IPS DF 6.9 (cell line): ENCODE measurements at regions not wholly inside any gene's neighbourhood (a gene's known extent, or its start where the extent isn't known, plus 50 kb on each side); places are given as distances from the start of the nearest gene placed in this dataset.

ENCODE experiments used
- DNase-seq: peaks from one replicate; pipeline ENCODE4 v3.0.0-alpha.2; 2013; ENCODE audit warnings: low read depth, low spot score
- H3K27ac ChIP-seq: one replicate; pipeline ENCODE4 v1.5.1; 2013; ENCODE audit warnings: low read length, control low read depth
- H3K27me3 ChIP-seq: 2 replicates; pipeline ENCODE4 v1.6.1; 2013; ENCODE audit warnings: mild to moderate bottlenecking, low read length; ENCODE audit not compliant: control insufficient read depth, insufficient read depth
- H3K36me3 ChIP-seq: 2 replicates; pipeline ENCODE4 v1.6.1; 2013; ENCODE audit warnings: low read length; ENCODE audit not compliant: control insufficient read depth, insufficient read depth
- H3K4me1 ChIP-seq: 2 replicates; pipeline ENCODE4 v1.6.1; 2013; ENCODE audit warnings: low read length; ENCODE audit not compliant: control insufficient read depth, insufficient read depth
- H3K4me3 ChIP-seq: 2 replicates; pipeline ENCODE4 v1.5.1; 2013; ENCODE audit warnings: mild to moderate bottlenecking, low read length
- H3K9me3 ChIP-seq: 2 replicates; pipeline ENCODE4 v1.6.1; 2013; ENCODE audit warnings: low read length, inconsistent platforms; ENCODE audit not compliant: control insufficient read depth, insufficient read depth
- WGBS: extraction: QIAGEN DNeasy Blood & Tissue Kit; methylation state at CpG from one replicate; pipeline ENCODE4 v1.1.7; 2013; ENCODE audit warnings: mixed read lengths, missing lambda C conversion rate; ENCODE audit not compliant: insufficient read length, insufficient coverage; 5-methylcytosine and 5-hydroxymethylcytosine counted together

DNA sequence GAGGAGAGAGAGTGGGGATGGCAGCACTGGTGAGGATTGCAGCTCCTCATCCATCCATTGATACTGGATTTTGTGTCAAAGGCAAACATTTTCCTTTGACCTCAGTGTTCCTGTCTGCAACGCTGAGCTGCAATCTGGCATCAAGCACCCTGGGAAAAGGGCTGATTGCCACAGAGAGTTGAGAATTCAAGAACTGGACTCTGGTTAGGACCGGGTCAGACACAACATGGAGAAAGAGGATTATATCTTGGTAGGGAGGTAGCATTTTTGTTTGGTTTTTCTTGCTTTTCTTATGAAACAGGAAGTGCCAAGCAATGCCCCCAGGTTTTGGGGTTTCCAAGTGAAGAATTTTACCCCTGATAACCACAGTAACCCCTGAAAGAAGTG, 81.9 kb upstream of the PKDCC start:
- Histone ChIP-seq H3K27ac (no peak overlapping the region), H3K36me3 (no peaks in the 10 kb centered on the region), H3K4me3 (no peak overlapping the region), H3K9me3 (no peaks in the 10 kb centered on the region), H3K27me3 (no peaks in the 10 kb centered on the region), H3K4me1 (peaks cover 3% of the 10 kb centered on the region)
- no peak for DNase-seq
- WGBS = no CpG with 5 or more reads among the region's 2 CpGs

DNA sequence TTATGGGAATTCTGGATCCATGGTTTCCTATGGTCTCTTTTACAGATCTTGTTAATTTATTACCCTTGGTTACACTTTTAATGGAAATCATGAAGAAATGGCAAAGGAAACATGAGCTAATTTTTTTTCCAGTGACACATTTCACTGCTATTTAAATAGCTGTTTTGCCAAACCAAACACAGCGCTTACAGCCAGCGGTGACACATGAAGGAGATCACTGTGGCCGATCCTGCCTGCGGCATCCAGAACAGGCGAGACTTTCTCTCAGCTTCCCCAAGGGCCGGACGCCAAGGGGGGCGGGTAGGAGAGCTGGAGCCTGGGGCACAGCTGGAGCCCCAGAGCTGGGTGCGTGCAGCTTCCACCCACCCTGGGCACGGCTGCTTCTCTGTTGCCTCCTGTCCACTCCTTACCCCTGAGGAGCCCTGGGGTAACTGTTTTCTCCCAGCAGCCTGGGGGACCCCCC, 81.4 kb upstream of the PKDCC start:
- Histone ChIP-seq H3K4me3 (no peak overlapping the region), H3K27ac (no peak overlapping the region), H3K9me3 (no peaks in the 10 kb centered on the region), H3K36me3 (no peaks in the 10 kb centered on the region), H3K4me1 (peaks cover 3% of the 10 kb centered on the region), H3K27me3 (no peaks in the 10 kb centered on the region)
- DNase-seq = no peak
- no CpG with 5 or more reads among the region's 10 CpGs for WGBS

DNA sequence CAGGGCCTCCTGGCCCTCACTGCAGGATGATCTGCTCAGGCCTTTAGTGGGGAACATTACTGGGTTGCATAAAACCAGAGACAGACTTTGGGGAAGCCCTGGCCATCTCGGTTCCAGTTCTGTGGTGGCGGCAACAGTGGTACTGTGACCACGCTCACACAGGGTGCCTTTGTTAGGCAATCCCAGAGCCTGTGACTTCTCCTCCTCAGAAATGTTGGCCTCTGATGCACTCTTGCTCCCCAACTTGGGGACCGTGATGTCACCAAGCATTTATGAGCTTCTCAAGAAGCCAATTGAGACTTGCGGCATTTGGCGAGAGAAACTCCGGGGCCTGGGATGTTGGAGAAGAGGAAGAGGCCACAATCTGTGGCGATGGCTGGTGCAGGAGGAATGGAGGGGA, 80.9 kb upstream of the PKDCC start:
- Histone ChIP-seq H3K4me3 (no peak overlapping the region), H3K27me3 (no peaks in the 10 kb centered on the region), H3K36me3 (no peaks in the 10 kb centered on the region), H3K27ac (no peak overlapping the region), H3K4me1 (peaks cover 3% of the 10 kb centered on the region), H3K9me3 (no peaks in the 10 kb centered on the region)
- no peak for DNase-seq
- WGBS = no CpG with 5 or more reads among the region's 8 CpGs

DNA sequence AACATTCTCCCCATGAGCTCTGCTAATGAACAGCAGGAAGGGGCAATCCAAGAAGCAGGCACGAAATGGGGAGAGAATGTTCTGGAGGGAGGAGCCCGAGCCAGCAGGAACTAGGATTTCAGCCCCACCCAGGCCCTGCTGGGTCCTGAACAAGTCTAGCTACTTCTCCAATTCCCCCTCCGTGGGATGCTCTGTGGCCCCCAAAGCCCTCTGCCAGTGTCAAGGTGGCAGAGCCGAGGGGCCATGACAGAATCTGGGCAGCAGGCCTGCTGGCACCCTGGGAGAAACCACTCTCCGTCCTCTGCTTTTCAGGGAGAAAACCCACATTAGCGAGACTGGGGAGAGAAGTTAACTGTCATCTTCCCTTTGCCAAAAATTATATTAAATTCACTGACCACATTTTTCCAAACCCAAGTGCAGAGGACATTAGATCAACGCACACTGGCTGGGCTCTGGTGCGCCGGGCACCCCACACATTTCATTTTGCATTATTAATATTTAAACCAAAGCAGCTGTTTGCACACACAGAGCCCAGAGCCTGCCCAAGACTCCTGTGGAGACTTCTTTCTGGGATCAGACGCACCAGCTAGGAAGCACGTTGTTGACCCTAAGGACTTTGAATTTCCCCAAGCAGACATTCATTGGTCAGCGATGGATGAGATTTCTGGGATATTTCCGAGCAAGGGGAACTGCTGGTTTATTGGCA, 80.2 kb upstream of the PKDCC start:
- WGBS = no CpG with 5 or more reads among the region's 13 CpGs
- H3K27me3 ChIP-seq = no peaks in the 10 kb centered on the region
- H3K4me1 ChIP-seq = peaks cover 3% of the 10 kb centered on the region
- no peaks in the 10 kb centered on the region for H3K36me3 ChIP-seq
- no peak overlapping the region for H3K27ac ChIP-seq
- no peak for DNase-seq
- H3K4me3 ChIP-seq = no peak overlapping the region
- H3K9me3 ChIP-seq = no peaks in the 10 kb centered on the region

DNA sequence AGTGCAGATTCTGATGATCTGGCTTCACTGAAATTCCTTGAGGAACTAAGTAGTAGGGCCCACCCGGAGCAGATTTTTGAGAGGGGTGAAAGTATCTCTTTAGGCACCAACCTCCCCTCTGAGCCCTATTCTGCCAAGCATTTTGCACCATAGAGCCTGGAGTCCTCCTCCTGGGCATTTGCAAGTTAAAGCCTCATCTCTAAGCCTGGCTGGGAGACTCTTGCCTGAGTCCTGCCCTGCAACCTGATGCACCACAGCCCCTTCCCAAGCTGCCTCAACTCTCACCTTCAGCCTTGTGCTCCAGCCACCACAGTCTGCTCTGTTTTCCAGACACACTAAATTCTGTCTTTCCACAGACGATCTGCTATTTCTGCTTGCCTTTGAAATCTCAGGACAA, 79.6 kb upstream of the PKDCC start:
- Histone ChIP-seq H3K4me3 (no peak overlapping the region), H3K9me3 (no peaks in the 10 kb centered on the region), H3K27ac (no peak overlapping the region), H3K27me3 (no peaks in the 10 kb centered on the region), H3K36me3 (no peaks in the 10 kb centered on the region), H3K4me1 (peaks cover 3% of the 10 kb centered on the region)
- WGBS = no CpG with 5 or more reads among the region's 2 CpGs
- no peak for DNase-seq

DNA sequence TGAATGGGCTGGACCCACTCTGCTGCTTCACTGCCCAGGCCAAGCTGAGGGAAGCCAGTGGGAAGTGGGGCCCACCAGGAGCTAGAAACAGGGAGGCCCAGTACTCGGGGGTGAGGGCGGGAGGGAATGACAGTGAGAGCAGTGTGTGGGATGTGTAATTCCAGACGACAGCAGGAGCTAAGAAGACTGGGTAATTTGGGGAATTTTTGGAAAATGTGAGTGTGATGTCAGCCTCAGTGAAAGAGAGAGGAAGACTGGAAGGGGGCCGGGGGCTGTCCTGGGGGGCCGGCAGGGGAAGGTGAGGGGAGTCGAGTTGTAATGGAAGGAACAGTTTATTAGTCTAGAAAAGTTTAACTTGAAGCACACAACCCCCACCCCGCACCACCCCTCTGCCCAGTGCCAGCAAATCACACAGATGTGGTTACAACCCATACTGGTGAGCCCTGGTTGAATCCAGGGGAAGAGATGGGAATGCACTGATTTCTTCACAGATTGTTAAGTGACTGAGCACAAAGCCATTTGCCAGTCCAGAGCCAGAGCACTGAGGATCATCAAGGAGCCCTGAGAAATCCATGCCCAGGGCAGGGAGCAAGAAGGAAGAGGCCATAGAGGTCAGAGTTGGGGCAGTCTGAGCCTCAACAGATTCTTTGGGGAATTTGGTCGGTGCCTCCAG, 76.7 kb upstream of the PKDCC start:
- H3K27ac ChIP-seq = no peak overlapping the region
- WGBS = no CpG with 5 or more reads among the region's 8 CpGs
- H3K4me1 ChIP-seq = no peaks in the 10 kb centered on the region; the same call in 1 of the 2 replicates
- H3K4me3 ChIP-seq = no peak overlapping the region
- DNase-seq = no peak
- no peaks in the 10 kb centered on the region for H3K27me3 ChIP-seq
- no peaks in the 10 kb centered on the region for H3K36me3 ChIP-seq
- H3K9me3 ChIP-seq = no peaks in the 10 kb centered on the region

DNA sequence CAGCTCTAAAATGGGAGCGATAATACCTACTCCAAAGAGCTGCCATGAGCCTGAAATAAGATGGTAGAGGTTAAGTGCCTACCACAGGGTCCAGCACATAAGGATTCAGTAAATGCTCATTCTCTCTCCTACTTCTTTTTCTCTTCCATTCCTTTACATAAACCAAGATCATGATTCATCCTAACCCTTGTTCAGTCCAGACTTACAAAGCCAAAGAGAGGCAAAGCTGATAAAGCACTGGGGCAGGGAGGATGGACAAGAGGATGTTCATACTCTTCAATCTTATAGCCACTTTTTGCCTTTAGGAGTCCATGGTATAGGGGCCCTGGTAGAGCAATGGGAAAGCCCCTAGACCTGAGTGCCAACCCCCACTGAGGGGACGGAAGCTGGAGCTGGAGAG, 75.6 kb upstream of the PKDCC start:
- Histone ChIP-seq H3K4me1 (no peaks in the 10 kb centered on the region), H3K4me3 (no peak overlapping the region), H3K27ac (no peak overlapping the region), H3K36me3 (no peaks in the 10 kb centered on the region), H3K27me3 (no peaks in the 10 kb centered on the region), H3K9me3 (no peaks in the 10 kb centered on the region)
- no CpG with 5 or more reads among the region's 2 CpGs for WGBS
- no peak for DNase-seq

DNA sequence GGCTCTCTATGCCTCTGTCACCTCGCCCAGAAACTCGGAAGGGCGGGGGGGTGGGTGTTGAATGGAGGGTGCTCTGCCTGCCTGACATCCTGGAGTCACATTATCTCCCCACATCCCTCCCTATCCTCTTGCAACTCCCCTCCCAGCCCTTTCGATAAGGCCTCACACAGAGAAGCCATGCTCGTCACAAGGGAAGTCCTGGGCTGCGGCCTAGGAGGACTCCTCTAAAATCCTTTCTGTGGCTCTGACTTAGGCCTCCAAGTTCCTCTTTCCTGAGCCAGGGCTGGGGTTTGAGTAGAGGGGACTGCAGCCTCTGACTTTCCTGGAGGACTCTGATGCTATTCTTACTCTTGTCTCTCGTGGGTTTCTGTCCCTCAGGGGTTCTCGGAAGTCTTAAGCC, 75.0 kb upstream of the PKDCC start:
- H3K4me3 ChIP-seq = no peak overlapping the region
- no CpG with 5 or more reads among the region's 8 CpGs for WGBS
- H3K4me1 ChIP-seq = no peaks in the 10 kb centered on the region
- DNase-seq = no peak
- H3K9me3 ChIP-seq = no peaks in the 10 kb centered on the region
- H3K27me3 ChIP-seq = no peaks in the 10 kb centered on the region
- H3K27ac ChIP-seq = no peak overlapping the region
- H3K36me3 ChIP-seq = no peaks in the 10 kb centered on the region

DNA sequence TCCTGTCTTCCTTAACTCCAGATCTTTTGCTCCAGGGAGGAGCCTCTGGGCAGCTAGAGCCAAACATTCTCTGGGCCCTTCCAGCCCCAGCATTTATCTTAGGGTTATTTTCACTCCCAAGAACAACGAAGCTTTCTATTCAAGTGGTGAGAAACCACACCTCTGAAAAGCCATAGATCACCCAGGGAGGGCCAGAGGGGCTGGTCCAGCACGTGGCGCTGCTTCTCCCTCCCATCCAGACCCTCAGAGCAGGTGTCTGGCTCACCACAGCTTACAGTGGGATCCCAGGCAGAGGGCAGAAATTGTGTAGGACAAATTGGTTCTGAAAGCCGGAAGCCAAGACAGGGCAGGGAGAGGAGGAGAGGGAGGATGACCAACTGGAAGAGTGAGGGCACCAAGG, 74.0 kb upstream of the PKDCC start:
- no CpG with 5 or more reads among the region's 4 CpGs for WGBS

DNA sequence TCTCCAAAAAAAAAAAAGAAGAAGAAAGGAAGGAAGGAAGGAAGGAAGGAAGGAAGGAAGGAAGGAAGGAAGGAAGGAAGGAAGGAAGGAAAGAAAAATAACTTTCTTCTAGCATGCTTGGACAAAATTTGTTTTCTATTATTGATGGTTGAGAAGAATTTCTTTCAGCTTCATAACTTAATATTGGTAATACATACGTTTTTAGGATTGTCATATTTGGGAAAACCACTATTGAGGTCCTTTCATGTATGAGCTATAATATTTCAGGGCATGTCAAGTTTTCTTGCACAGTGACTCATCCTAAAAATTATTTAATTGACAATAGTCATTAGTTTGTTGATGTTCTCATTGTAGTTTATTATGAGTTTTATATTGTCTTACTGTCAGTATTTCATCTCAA, 66.4 kb upstream of the PKDCC start:
- no CpG with 5 or more reads among the region's 1 CpG for WGBS
- no peak for DNase-seq
- no peaks in the 10 kb centered on the region for H3K36me3 ChIP-seq
- H3K9me3 ChIP-seq = no peaks in the 10 kb centered on the region
- H3K27ac ChIP-seq = no peak overlapping the region
- no peaks in the 10 kb centered on the region for H3K4me1 ChIP-seq
- H3K27me3 ChIP-seq = no peaks in the 10 kb centered on the region
- H3K4me3 ChIP-seq = no peak overlapping the region

More for the DNA sequence above, 74.0 kb upstream of the PKDCC start:
- Histone ChIP-seq H3K27ac (no peak overlapping the region), H3K36me3 (no peaks in the 10 kb centered on the region), H3K4me1 (no peaks in the 10 kb centered on the region), H3K27me3 (no peaks in the 10 kb centered on the region), H3K4me3 (no peak overlapping the region), H3K9me3 (no peaks in the 10 kb centered on the region)
- no peak for DNase-seq
